ENCODE measurements at regions not wholly inside any gene's neighbourhood (a gene's known extent, or its start where the extent isn't known, plus 50 kb on each side); places are given as distances from the start of the nearest gene placed in this dataset.

- TF ChIP-seq EZH2 (IDR thresholded peaks at IDR 0.05): no peak
- no peak for TF ChIP-seq POLR2AphosphoS5 (IDR thresholded peaks at IDR 0.05; ENCODE audit: low read depth, low read length)
- no peak for TF ChIP-seq FOSL1 (IDR thresholded peaks at IDR 0.05; ENCODE audit: low read depth)
- TF ChIP-seq CTCF (IDR thresholded peaks at IDR 0.05 in 2 of 3, conservative IDR thresholded peaks at IDR 0.05 in 1 of 3; ENCODE audit: borderline replicate concordance in 1 of 3, insufficient read depth in 1 of 3, low read depth in 2 of 3, low read length in 2 of 3): no peak
- TF ChIP-seq RAD21 (IDR thresholded peaks at IDR 0.05; ENCODE audit: low read depth): no peak
- no peak for TF ChIP-seq CEBPB (IDR thresholded peaks at IDR 0.05; ENCODE audit: low read depth)
- TF ChIP-seq ZNF274 (IDR thresholded peaks at IDR 0.05; ENCODE audit: low read depth, low read length): no peak
- TF ChIP-seq MAX (IDR thresholded peaks at IDR 0.05): no peak
- no peak for TF ChIP-seq ZBTB33 (IDR thresholded peaks at IDR 0.05; ENCODE audit: extremely low read depth, insufficient replicate concordance, low read length)
- no peak for TF ChIP-seq SRF (IDR thresholded peaks at IDR 0.05; ENCODE audit: low read depth)
Measured at GRCh38 chr6:56356426-56356825, 109.0 kb upstream of the COL21A1 start.

More at GRCh38 chr6:56356426-56356825, 109.0 kb upstream of the COL21A1 start:
- Histone ChIP-seq H3K4me1 (ENCODE audit: control insufficient read depth in 1 of 2, insufficient read depth in 2 of 2, low read length in 2 of 2) (no peaks in the 10 kb centered on the region), H3K27me3 (ENCODE audit: insufficient read depth, low read length) (no peaks in the 10 kb centered on the region), H3K9me3 (ENCODE audit: control insufficient read depth in 1 of 2, insufficient read depth in 1 of 2, low read depth in 1 of 2, low read length in 2 of 2) (no peaks in the 10 kb centered on the region; a peak in 1 of 4 replicates), H3K4me2 (ENCODE audit: low read length) (no peak overlapping the region), H3K36me3 (ENCODE audit: control insufficient read depth in 1 of 2, insufficient read depth in 2 of 2, low read length in 2 of 2) (no peaks in the 10 kb centered on the region), H3K27ac (ENCODE audit: low read depth, low read length) (no peak overlapping the region), H3K4me3 (replicated peaks in 1 of 2; ENCODE audit: low read depth in 1 of 2, low read length in 2 of 2) (no peak overlapping the region), H3K79me2 (ENCODE audit: insufficient read depth, low read length) (no peaks in the 10 kb centered on the region), H3K9ac (ENCODE audit: low read length) (no peak overlapping the region), H3K9me2 (ENCODE audit: insufficient read depth) (no peaks in the 10 kb centered on the region), H2AFZ (ENCODE audit: low read depth, low read length, poor library complexity, severe bottlenecking) (no peak overlapping the region), H4K20me1 (ENCODE audit: insufficient read depth) (no peaks in the 10 kb centered on the region)
- ChIA-PET POLR2A (no interaction called here), CTCF (interaction anchor here (1.0 kb wide), 1 partner anchor 46 kb away, joined by 3 read pairs; no protein-coding TSS in a partner anchor), RAD21 (ENCODE audit: low non-redundant PET in 1 of 2, low total read pairs in 2 of 2, uncharacterized antibody in 2 of 2, unreplicated experiment in 2 of 2) (no interaction called here)
- no peak for ATAC-seq
- no peak for DNase-seq (ENCODE audit: low read depth, low spot score)
- BruUV-seq (replicated peaks): no TSS peak
- intact Hi-C loops (cut with micrococcal nuclease): loop anchor here (5.0 to 10.0 kb wide), 4 partner anchors 216 to 968 kb away; no protein-coding TSS in a partner anchor

Data from HCT116 (cell line).